Activated CD8-positive, alpha-beta T cell treated with anti-CD3 and anti-CD28 coated beads for 36 hours (primary cell): ENCODE measurements at regions not wholly inside any gene's neighbourhood (a gene's known extent, or its start where the extent isn't known, plus 50 kb on each side); places are given as distances from the start of the nearest gene placed in this dataset.

Source experiments
- ATAC-seq: fragments of 200-7000 bp; cut with Tn5 transposase; one replicate; pipeline ENCODE4 v1.10.0; 2021; ENCODE audit warnings: mild to moderate bottlenecking, moderate library complexity
- CTCF ChIA-PET: fragments of 350-600 bp; sonication (Branson Sonifier 250); formaldehyde crosslinking; loops from one replicate; lab custom pipeline; 2021; ENCODE audit warnings: antibody characterized with exemption; lab: Charles Lee
- POLR2A ChIA-PET: fragments of 350-600 bp; sonication (Branson Sonifier 250); formaldehyde crosslinking; loops from one replicate; lab custom pipeline; 2021; ENCODE audit warnings: antibody characterized with exemption; lab: Charles Lee
- DNase-seq: peaks from one replicate; pipeline ENCODE4 v3.0.0-alpha.2; 2020
- H3K27ac Mint-ChIP-seq: one replicate; pipeline ENCODE4 v1.8.0; 2021; ENCODE audit warnings: mild to moderate bottlenecking, mixed read lengths
- H3K27me3 Mint-ChIP-seq: one replicate; pipeline ENCODE4 v1.8.0; 2021; ENCODE audit warnings: mixed read lengths
- H3K36me3 Mint-ChIP-seq: one replicate; pipeline ENCODE4 v1.8.0; 2021; ENCODE audit warnings: low read depth, mixed read lengths
- H3K4me1 Mint-ChIP-seq: one replicate; pipeline ENCODE4 v1.8.0; 2021; ENCODE audit warnings: low read depth, mixed read lengths
- H3K4me3 Mint-ChIP-seq: one replicate; pipeline ENCODE4 v1.8.0; 2021; ENCODE audit warnings: mild to moderate bottlenecking, moderate library complexity, mixed read lengths
- H3K9me3 Mint-ChIP-seq: one replicate; pipeline ENCODE4 v1.8.0; 2021; ENCODE audit warnings: mixed read lengths
- CTCF ChIP-seq: fragments of 200-600 bp; IDR thresholded peaks from one replicate; pipeline ENCODE4 v1.8.0; 2022; ENCODE audit warnings: antibody characterized with exemption, mild to moderate bottlenecking
- intact Hi-C: fragments of 100-400 bp; cut with micrococcal nuclease; formaldehyde crosslinking; loops from one replicate; pipeline ENCODE4 v1.10.0; 2022

- Mint-ChIP-seq H3K4me3 (no peak overlapping the region), H3K27me3 (peaks cover 1% of the 10 kb centered on the region), H3K9me3 (no peaks in the 10 kb centered on the region), H3K4me1 (no peaks in the 10 kb centered on the region), H3K27ac (no peak overlapping the region), H3K36me3 (no peaks in the 10 kb centered on the region)
- ATAC-seq (no peak), DNase-seq (no peak)
- intact Hi-C loops, result no loop called here
- CTCF ChIA-PET, result no interaction called here
- no peak for TF ChIP-seq CTCF
- POLR2A ChIA-PET, result no interaction called here
Observed at GRCh38 chr2:144943293-144943941, 423.5 kb upstream of the ZEB2 start.

GRCh38 chr2:144942516-144943256, 422.8 kb upstream of the ZEB2 start:
- POLR2A ChIA-PET, result no interaction called here
- Mint-ChIP-seq H3K4me3 (no peak overlapping the region), H3K27ac (no peak overlapping the region), H3K36me3 (no peaks in the 10 kb centered on the region), H3K4me1 (no peaks in the 10 kb centered on the region), H3K27me3 (peaks cover 1% of the 10 kb centered on the region), H3K9me3 (no peaks in the 10 kb centered on the region)
- DNase-seq, result no peak
- TF ChIP-seq CTCF, result no peak
- intact Hi-C loops, result no loop called here
- CTCF ChIA-PET, result no interaction called here
- ATAC-seq, result no peak

- no peaks in the 10 kb centered on the region for H3K4me1 Mint-ChIP-seq
- TF ChIP-seq CTCF, result no peak
- DNase-seq (no peak), ATAC-seq (no peak)
- no peaks in the 10 kb centered on the region for H3K9me3 Mint-ChIP-seq
- intact Hi-C loops, result no loop called here
- H3K27me3 Mint-ChIP-seq, result peaks cover 1% of the 10 kb centered on the region
- no peaks in the 10 kb centered on the region for H3K36me3 Mint-ChIP-seq
- POLR2A ChIA-PET, result no interaction called here
- no peak overlapping the region for H3K4me3 Mint-ChIP-seq
- CTCF ChIA-PET, result no interaction called here
- no peak overlapping the region for H3K27ac Mint-ChIP-seq
Observed at GRCh38 chr2:144941743-144942488, 422.0 kb upstream of the ZEB2 start.

GRCh38 chr2:144939590-144939989, 419.7 kb upstream of the ZEB2 start:
- intact Hi-C loops, result no loop called here
- no peak for TF ChIP-seq CTCF
- ChIA-PET POLR2A (no interaction called here), CTCF (no interaction called here)
- Mint-ChIP-seq H3K4me1 (no peaks in the 10 kb centered on the region), H3K27me3 (peaks cover 3% of the 10 kb centered on the region), H3K36me3 (no peaks in the 10 kb centered on the region), H3K27ac (no peak overlapping the region), H3K9me3 (no peaks in the 10 kb centered on the region), H3K4me3 (no peak overlapping the region)
- DNase-seq (no peak), ATAC-seq (no peak)
